GM10248 (cell line): ENCODE measurements at regions not wholly inside any gene's neighbourhood (a gene's known extent, or its start where the extent isn't known, plus 50 kb on each side); places are given as distances from the start of the nearest gene placed in this dataset.
"Not testable (repeated sequence)": the region's sequence is repeated elsewhere in the genome, so short reads cannot be mapped to it uniquely, and the experiment has no call there.

Experiments
- CTCF ChIA-PET: fragments of 300-600 bp; sonication (Branson Sonifier 250); formaldehyde crosslinking; extraction: SDS; loops from one replicate; lab custom pipeline; 2021; ENCODE audit warnings: antibody characterized with exemption; lab: Yijun Ruan, JAX
- POLR2A ChIA-PET: fragments of 350-650 bp; sonication (Branson Sonifier 250); formaldehyde crosslinking; extraction: SDS; loops from one replicate; lab custom pipeline; 2020; ENCODE audit warnings: antibody characterized with exemption; lab: Yijun Ruan, JAX
- DNase-seq: peaks from one replicate; pipeline ENCODE4 v3.0.0; 2012; ENCODE audit errors: extremely low spot score
- CTCF ChIP-seq: IDR thresholded peaks from 2 replicates; pipeline ENCODE4 v1.5.1; 2012; ENCODE audit warnings: mild to moderate bottlenecking, low read depth; ENCODE audit errors: extremely low read depth, missing control alignments, control extremely low read depth

GRCh38 chr3:177629276-177629675, 432.0 kb upstream of the TBL1XR1 start:
- ChIA-PET CTCF (no interaction called here), POLR2A (no interaction called here)
- no peak for DNase-seq
- TF ChIP-seq CTCF, result no peak

- ChIA-PET CTCF (interaction anchor here (1.0 to 3.0 kb wide), 4 partner anchors 9 to 314 kb away, joined by 3 to 12 read pairs (median 4); no protein-coding TSS in a partner anchor), POLR2A (no interaction called here)
- no peak for DNase-seq
- no peak for TF ChIP-seq CTCF
These were observed 436.5 kb upstream of the TBL1XR1 start for GRCh38 chr3:177633671-177634207.

- CTCF ChIA-PET, DNase-seq, POLR2A ChIA-PET: not testable (repeated sequence)
These were observed 438.4 kb upstream of the TBL1XR1 start for GRCh38 chr3:177635601-177636106.

- no peak for DNase-seq
- CTCF ChIA-PET, result interaction anchor here (1.0 to 1.3 kb wide), 3 partner anchors 8 to 824 kb away, joined by 3 read pairs; no protein-coding TSS in a partner anchor
- no peak for TF ChIP-seq CTCF
- POLR2A ChIA-PET, result no interaction called here
These were observed 443.2 kb upstream of the TBL1XR1 start for GRCh38 chr3:177640319-177640965.

- CTCF ChIA-PET, result interaction anchor here (1.3 to 1.4 kb wide), 3 partner anchors 9 to 19 kb away, joined by 3 read pairs; no protein-coding TSS in a partner anchor
- no peak for DNase-seq
- POLR2A ChIA-PET, result no interaction called here
- TF ChIP-seq CTCF, result no peak
These were observed 443.9 kb upstream of the TBL1XR1 start for GRCh38 chr3:177641206-177641605.

- no peak for DNase-seq
- CTCF ChIA-PET, result interaction anchor here (0.9 to 1.6 kb wide), 3 partner anchors 9 to 135 kb away, joined by 3 to 12 read pairs (median 3); no protein-coding TSS in a partner anchor
- POLR2A ChIA-PET, result no interaction called here
- no peak for TF ChIP-seq CTCF
These were observed 444.9 kb upstream of the TBL1XR1 start for GRCh38 chr3:177642042-177642803.

GRCh38 chr3:177642804-177643125, 445.5 kb upstream of the TBL1XR1 start:
- no peak for TF ChIP-seq CTCF
- ChIA-PET CTCF (interaction anchor here (0.9 to 1.6 kb wide), 2 partner anchors 10 to 135 kb away, joined by 3 to 12 read pairs; no protein-coding TSS in a partner anchor), POLR2A (no interaction called here)
- DNase-seq, result no peak
